RWPE2 (cell line): ENCODE measurements at regions not wholly inside any gene's neighbourhood (a gene's known extent, or its start where the extent isn't known, plus 50 kb on each side); places are given as distances from the start of the nearest gene placed in this dataset.

Experiments
- ATAC-seq: fragments of 200-7000 bp; cut with Tn5 transposase; 3 replicates; pipeline ENCODE4 v1.9.1; 2021; ENCODE audit warnings: low read depth
- DNase-seq: peaks from one replicate; pipeline ENCODE4 v3.0.0-alpha.2; 2020; ENCODE audit warnings: low spot score
- H3K27ac ChIP-seq: fragments of 450-650 bp; 2 replicates; pipeline ENCODE4 v1.5.1; 2017; ENCODE audit warnings: mild to moderate bottlenecking; ENCODE audit not compliant: poor library complexity, severe bottlenecking
- H3K27me3 ChIP-seq: fragments of 250-450 bp; sonication (Bioruptor Pico); 2 replicates; pipeline ENCODE4 v1.5.1; 2021; ENCODE audit warnings: mild to moderate bottlenecking, moderate library complexity; ENCODE audit not compliant: insufficient read depth, poor library complexity, severe bottlenecking
- H3K36me3 ChIP-seq: fragments of 250-450 bp; sonication (Bioruptor Pico); 2 replicates; pipeline ENCODE4 v1.5.1; 2020; ENCODE audit warnings: low read depth, mild to moderate bottlenecking, moderate library complexity
- H3K4me1 ChIP-seq: fragments of 250-450 bp; sonication (Bioruptor Pico); 2 replicates; pipeline ENCODE4 v1.5.1; 2021; ENCODE audit warnings: mild to moderate bottlenecking, moderate library complexity; ENCODE audit not compliant: insufficient read depth, poor library complexity, severe bottlenecking
- H3K4me3 ChIP-seq: fragments of 250-450 bp; sonication (Bioruptor Pico); 2 replicates; pipeline ENCODE4 v1.5.1; 2021; ENCODE audit warnings: mild to moderate bottlenecking, moderate library complexity; ENCODE audit not compliant: severe bottlenecking
- H3K9me3 ChIP-seq: fragments of 250-450 bp; sonication (Bioruptor Pico); 2 replicates; pipeline ENCODE4 v1.5.1; 2021; ENCODE audit warnings: mild to moderate bottlenecking, moderate library complexity; ENCODE audit not compliant: severe bottlenecking
- CTCF ChIP-seq: fragments of 450-650 bp; IDR thresholded peaks from one replicate; pipeline ENCODE4 v1.5.1; 2017; ENCODE audit warnings: mild to moderate bottlenecking, moderate library complexity; ENCODE audit not compliant: poor library complexity, severe bottlenecking

GRCh38 chr3:154538566-154539360, 108.8 kb upstream of the GPR149 start:
- TF ChIP-seq CTCF, result no peak
- H3K27ac ChIP-seq, result no peak overlapping the region
- ATAC-seq (peak; percentile 31; the same call in 1 of the 3 replicates), DNase-seq (no peak)
- no peak overlapping the region for H3K4me3 ChIP-seq
- no peaks in the 10 kb centered on the region for H3K36me3 ChIP-seq
- H3K9me3 ChIP-seq, result no peaks in the 10 kb centered on the region
- no peaks in the 10 kb centered on the region for H3K27me3 ChIP-seq
- H3K4me1 ChIP-seq, result no peaks in the 10 kb centered on the region

- H3K9me3 ChIP-seq, result no peaks in the 10 kb centered on the region
- DNase-seq, result no peak
These were observed 106.8 kb upstream of the GPR149 start for GRCh38 chr3:154536751-154537150.

DNA sequence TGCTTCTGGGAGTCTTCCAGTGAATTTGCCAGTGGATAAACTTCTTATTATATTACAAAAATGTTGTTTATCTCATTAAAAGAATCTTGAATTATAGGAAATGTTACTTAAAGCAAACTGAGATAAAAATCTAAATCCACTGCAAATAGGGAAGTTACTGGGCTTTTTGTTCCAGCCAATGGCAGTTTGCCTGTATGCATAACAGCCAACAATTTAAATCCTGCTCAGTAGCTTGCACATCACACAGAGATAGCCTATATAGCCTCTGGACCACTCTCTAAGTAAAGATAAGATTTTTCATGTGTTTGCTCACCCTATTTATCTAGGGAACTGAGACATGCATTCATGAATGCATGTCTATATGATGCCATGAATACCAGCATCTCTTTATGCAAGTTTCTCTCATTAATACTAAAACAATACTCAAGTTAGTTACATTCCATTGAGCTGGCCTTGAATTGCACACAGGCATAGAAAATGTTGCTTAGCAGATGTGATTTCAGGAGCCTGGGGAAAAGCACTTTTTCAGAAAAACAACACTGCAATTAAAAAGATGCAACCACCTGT, 92.1 kb upstream of the GPR149 start:
- Histone ChIP-seq H3K4me3 (no peak overlapping the region), H3K27me3 (no peaks in the 10 kb centered on the region)

More at GRCh38 chr3:154536751-154537150, 106.8 kb upstream of the GPR149 start:
- TF ChIP-seq CTCF, result no peak
- H3K4me1 ChIP-seq, result no peaks in the 10 kb centered on the region
- no peak for ATAC-seq
- no peaks in the 10 kb centered on the region for H3K27me3 ChIP-seq
- no peaks in the 10 kb centered on the region for H3K36me3 ChIP-seq
- no peak overlapping the region for H3K4me3 ChIP-seq
- H3K27ac ChIP-seq, result no peak overlapping the region

GRCh38 chr3:154517404-154517803, 87.4 kb upstream of the GPR149 start:
- no peak for TF ChIP-seq CTCF
- ATAC-seq, result no peak
- DNase-seq, result no peak
- Histone ChIP-seq H3K27me3 (no peaks in the 10 kb centered on the region), H3K36me3 (no peaks in the 10 kb centered on the region), H3K4me1 (no peaks in the 10 kb centered on the region), H3K9me3 (no peaks in the 10 kb centered on the region), H3K27ac (no peak overlapping the region), H3K4me3 (no peak overlapping the region)

More for the DNA sequence above, 92.1 kb upstream of the GPR149 start:
- H3K36me3 ChIP-seq, result no peaks in the 10 kb centered on the region
- no peak overlapping the region for H3K27ac ChIP-seq
- H3K9me3 ChIP-seq, result no peaks in the 10 kb centered on the region
- no peaks in the 10 kb centered on the region for H3K4me1 ChIP-seq
- ATAC-seq (no peak), DNase-seq (no peak)
- no peak for TF ChIP-seq CTCF

DNA sequence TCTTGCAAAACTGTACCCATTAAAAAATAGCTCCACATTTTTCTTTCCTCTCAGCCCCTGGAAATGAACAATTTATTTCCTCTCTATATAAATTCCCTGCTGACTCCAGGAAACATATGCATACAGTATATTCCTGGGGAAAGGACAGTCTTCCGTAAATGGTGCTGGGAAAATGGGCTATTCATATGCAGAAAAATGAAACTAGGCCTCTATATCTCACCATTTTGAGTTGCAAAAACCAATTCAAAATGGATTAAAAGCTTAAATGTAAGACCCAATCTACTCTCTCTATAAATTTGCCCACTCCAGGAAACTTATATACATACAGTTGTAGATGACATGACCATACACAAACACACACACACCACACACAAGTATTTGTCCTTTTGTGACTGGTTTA, 85.9 kb upstream of the GPR149 start:
- H3K4me3 ChIP-seq, result no peak overlapping the region
- no peaks in the 10 kb centered on the region for H3K27me3 ChIP-seq
- no peaks in the 10 kb centered on the region for H3K4me1 ChIP-seq
- no peaks in the 10 kb centered on the region for H3K36me3 ChIP-seq
- TF ChIP-seq CTCF, result no peak
- no peak for DNase-seq
- ATAC-seq, result no peak
- no peaks in the 10 kb centered on the region for H3K9me3 ChIP-seq
- H3K27ac ChIP-seq, result no peak overlapping the region
